CD4-positive, alpha-beta T cell treated with Interleukin-1 beta for 1 hour (primary cell): ENCODE measurements at regions not wholly inside any gene's neighbourhood (a gene's known extent, or its start where the extent isn't known, plus 50 kb on each side); places are given as distances from the start of the nearest gene placed in this dataset.

Experiments used
- DNase-seq, 2 donors: peaks; one replicate each; pipeline ENCODE4 v3.0.0-alpha.2; 2020 to 2022

GRCh38 chr11:11173316-11174025 lies 179.6 kb downstream of the CSNK2A3 start:
- no peak for DNase-seq

GRCh38 chr11:11171854-11172253 lies 181.2 kb downstream of the CSNK2A3 start:
- DNase-seq = peak; percentile 40 to 68

GRCh38 chr11:11171285-11171684 lies 181.8 kb downstream of the CSNK2A3 start:
- no peak for DNase-seq

- DNase-seq = no peak
These were observed 182.5 kb downstream of the CSNK2A3 start for GRCh38 chr11:11170352-11171084.

- no peak for DNase-seq
These were observed 183.2 kb downstream of the CSNK2A3 start for GRCh38 chr11:11169715-11170351.

- no peak for DNase-seq
These were observed 185.2 kb downstream of the CSNK2A3 start for GRCh38 chr11:11167806-11168205.

GRCh38 chr11:11164334-11164690 lies 188.7 kb downstream of the CSNK2A3 start:
- no peak for DNase-seq

GRCh38 chr11:11163669-11164333 lies 189.2 kb downstream of the CSNK2A3 start:
- no peak for DNase-seq

GRCh38 chr11:11163236-11163635 lies 189.8 kb downstream of the CSNK2A3 start:
- DNase-seq = no peak

GRCh38 chr11:11157185-11157584 lies 195.9 kb downstream of the CSNK2A3 start:
- peak; percentile 49 to 62 for DNase-seq

GRCh38 chr11:11155962-11156815 lies 196.9 kb downstream of the CSNK2A3 start:
- peak; percentile 47 to 59 for DNase-seq

- no peak for DNase-seq
These were observed 200.2 kb downstream of the CSNK2A3 start for GRCh38 chr11:11152877-11153276.

GRCh38 chr11:11149671-11150459 lies 203.2 kb downstream of the CSNK2A3 start:
- peak; percentile 70 to 76 for DNase-seq

GRCh38 chr11:11148596-11148995 lies 204.5 kb downstream of the CSNK2A3 start:
- no peak for DNase-seq

- DNase-seq = peak in 1 of 2 donors; percentile 9
These were observed 204.9 kb downstream of the CSNK2A3 start for GRCh38 chr11:11148104-11148509.

GRCh38 chr11:11146830-11147229 lies 206.2 kb downstream of the CSNK2A3 start:
- DNase-seq = no peak

- no peak for DNase-seq
These were observed 209.2 kb downstream of the CSNK2A3 start for GRCh38 chr11:11143849-11144248.

- no peak for DNase-seq
These were observed 210.6 kb downstream of the CSNK2A3 start for GRCh38 chr11:11142430-11142829.

GRCh38 chr11:11141065-11141464 lies 212.0 kb downstream of the CSNK2A3 start:
- no peak for DNase-seq

GRCh38 chr11:11140510-11140909 lies 212.5 kb downstream of the CSNK2A3 start:
- DNase-seq = no peak

GRCh38 chr11:11137339-11137738 lies 215.7 kb downstream of the CSNK2A3 start:
- DNase-seq = peak in 1 of 2 donors; percentile 23
